ENCODE measurements at regions not wholly inside any gene's neighbourhood (a gene's known extent, or its start where the extent isn't known, plus 50 kb on each side); places are given as distances from the start of the nearest gene placed in this dataset.

DNA sequence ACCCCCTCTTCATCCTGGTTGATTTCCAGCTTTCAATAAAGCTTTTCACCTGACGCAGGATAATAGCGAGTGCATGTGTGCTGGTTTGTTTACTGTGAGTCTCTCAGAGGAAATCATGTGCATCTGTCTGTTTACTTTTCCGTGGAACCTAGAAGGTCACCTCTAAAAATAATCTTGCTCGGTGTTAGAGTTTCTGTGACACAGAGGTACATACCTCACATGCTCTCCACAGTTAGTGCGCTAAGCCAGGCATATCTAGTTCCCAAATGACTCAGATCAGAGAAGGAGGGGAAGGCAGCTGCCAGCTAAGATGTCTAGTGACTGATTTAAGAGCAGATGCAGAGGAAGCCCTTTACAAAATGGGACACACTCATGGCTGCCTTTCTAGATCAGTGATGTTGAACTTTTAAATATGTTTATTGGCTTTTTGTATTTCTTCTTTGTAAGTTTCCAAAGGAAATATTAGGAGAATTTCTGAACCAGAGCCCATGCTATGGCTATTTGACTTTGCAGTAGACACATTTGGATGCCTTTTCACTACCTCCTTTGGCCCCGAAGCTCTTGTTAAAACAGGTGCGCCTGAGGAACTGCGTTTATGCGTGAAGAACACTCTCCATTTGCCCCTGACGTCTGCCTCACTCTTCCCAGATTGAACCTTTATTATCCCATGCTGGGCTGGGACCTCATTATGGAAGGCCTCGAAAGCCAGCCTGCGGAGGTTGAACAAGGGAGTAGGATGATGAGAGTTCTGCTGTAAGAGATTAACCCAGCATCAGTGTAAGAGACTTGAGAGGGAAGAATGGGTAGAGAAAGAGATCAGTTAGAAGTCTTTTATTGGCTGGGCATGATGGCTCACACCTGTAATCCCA lies 145.6 kb downstream of the FAM161A start:
- no peak for TF ChIP-seq GLIS3 (CRISPR knock-in tag; IDR thresholded peaks at IDR 0.05)
- TF ChIP-seq ISL1 (CRISPR knock-in tag; IDR thresholded peaks at IDR 0.05), result no peak
- TF ChIP-seq CSDC2 (CRISPR knock-in tag; IDR thresholded peaks at IDR 0.05), result no peak
- TF ChIP-seq, protein P1, sequence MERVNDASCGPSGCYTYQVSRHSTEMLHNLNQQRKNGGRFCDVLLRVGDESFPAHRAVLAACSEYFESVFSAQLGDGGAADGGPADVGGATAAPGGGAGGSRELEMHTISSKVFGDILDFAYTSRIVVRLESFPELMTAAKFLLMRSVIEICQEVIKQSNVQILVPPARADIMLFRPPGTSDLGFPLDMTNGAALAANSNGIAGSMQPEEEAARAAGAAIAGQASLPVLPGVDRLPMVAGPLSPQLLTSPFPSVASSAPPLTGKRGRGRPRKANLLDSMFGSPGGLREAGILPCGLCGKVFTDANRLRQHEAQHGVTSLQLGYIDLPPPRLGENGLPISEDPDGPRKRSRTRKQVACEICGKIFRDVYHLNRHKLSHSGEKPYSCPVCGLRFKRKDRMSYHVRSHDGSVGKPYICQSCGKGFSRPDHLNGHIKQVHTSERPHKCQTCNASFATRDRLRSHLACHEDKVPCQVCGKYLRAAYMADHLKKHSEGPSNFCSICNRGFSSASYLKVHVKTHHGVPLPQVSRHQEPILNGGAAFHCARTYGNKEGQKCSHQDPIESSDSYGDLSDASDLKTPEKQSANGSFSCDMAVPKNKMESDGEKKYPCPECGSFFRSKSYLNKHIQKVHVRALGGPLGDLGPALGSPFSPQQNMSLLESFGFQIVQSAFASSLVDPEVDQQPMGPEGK (CRISPR knock-in tag; IDR thresholded peaks at IDR 0.05; ENCODE audit: borderline replicate concordance), result no peak
- TF ChIP-seq ZC3H10 (CRISPR knock-in tag; IDR thresholded peaks at IDR 0.05), result no peak

All from SK-N-SH treated with all-trans-retinoic acid at 6 μM for 48 hours (cell line).